Osteocyte (in vitro differentiated cells): ENCODE measurements at regions not wholly inside any gene's neighbourhood (a gene's known extent, or its start where the extent isn't known, plus 50 kb on each side); places are given as distances from the start of the nearest gene placed in this dataset.

Source experiments
- DNase-seq: peaks from one replicate; pipeline ENCODE4 v3.0.0; 2021; ENCODE audit warnings: mixed read lengths; ENCODE audit not compliant: unreplicated experiment; ENCODE audit errors: extremely low spot score
- H3K27ac Mint-ChIP-seq: one replicate; pipeline ENCODE4 v1.8.0; 2021; ENCODE audit warnings: mild to moderate bottlenecking, mixed read lengths; ENCODE audit not compliant: unreplicated experiment
- H3K27me3 Mint-ChIP-seq: one replicate; pipeline ENCODE4 v1.8.0; 2021; ENCODE audit warnings: mixed read lengths; ENCODE audit not compliant: unreplicated experiment
- H3K36me3 Mint-ChIP-seq: one replicate; pipeline ENCODE4 v1.8.0; 2021; ENCODE audit warnings: mixed read lengths; ENCODE audit not compliant: unreplicated experiment
- H3K4me1 Mint-ChIP-seq: one replicate; pipeline ENCODE4 v1.8.0; 2021; ENCODE audit warnings: mixed read lengths; ENCODE audit not compliant: unreplicated experiment
- H3K4me3 Mint-ChIP-seq: one replicate; pipeline ENCODE4 v1.8.0; 2021; ENCODE audit warnings: mild to moderate bottlenecking, moderate library complexity, mixed read lengths; ENCODE audit not compliant: unreplicated experiment
- H3K9me3 Mint-ChIP-seq: one replicate; pipeline ENCODE4 v1.8.0; 2021; ENCODE audit warnings: mixed read lengths; ENCODE audit not compliant: unreplicated experiment
- TF ChIP-seq, protein P1 (sequence below): fragments of 200-600 bp; sonication (generic); IDR thresholded peaks from 2 replicates; pipeline ENCODE4 v1.5.0; 2021; ENCODE audit warnings: antibody characterized with exemption, mild to moderate bottlenecking, moderate library complexity

DNA sequence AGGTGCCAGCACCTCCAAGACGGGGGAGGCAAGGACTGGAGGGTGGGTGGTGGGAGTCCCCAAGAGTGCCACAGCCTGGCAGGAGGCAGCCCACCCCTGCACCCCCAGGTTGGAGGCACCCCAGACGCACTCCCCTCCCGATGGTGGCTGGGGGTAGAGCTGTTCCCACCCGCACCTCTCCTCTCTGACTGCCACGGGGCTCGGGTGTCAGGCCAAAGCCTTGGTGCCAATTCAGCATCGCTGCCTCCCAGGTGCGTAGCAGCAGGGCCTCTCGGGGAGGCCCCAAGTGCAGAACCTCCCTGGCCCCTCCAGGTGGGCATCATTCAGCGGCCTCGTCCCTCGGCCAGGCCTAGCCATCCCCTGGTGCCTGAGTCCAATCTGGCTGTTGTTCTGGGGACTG is 81.1 kb downstream of the ENGASE start:
- no peaks in the 10 kb centered on the region for H3K9me3 Mint-ChIP-seq
- H3K27me3 Mint-ChIP-seq, result peaks cover 9% of the 10 kb centered on the region

DNA sequence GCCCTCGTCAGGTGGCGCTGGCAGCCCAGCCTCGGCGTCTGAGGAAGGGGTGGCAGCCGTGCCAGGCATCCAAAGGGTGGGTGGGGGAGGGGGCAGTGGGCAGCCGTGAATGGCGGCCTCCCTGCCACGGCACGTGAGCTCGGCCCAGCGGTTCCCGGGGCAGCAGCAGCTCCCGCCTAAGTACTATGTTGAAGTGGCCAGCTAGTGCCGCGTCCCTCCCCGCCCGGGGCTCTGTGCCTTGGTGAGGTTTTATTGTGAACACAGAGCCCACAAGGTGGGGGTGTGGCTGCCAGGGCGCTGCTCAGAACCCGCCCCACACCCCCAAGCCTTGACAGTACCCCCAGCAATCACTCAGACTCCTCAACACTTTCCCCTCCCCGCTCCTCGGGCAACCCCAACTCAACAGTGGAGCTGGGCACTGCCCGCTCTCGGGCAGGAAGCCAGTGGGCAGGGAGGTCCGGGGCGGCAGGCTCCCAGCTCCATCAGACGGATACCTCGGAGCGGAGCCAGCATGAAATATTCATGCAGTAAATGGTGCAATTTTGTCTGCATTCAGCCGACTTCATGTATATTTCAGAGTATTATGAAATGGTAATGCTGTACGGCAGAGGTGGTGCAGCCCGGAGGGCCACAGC is 80.4 kb downstream of the ENGASE start:
- TF ChIP-seq, protein P1, sequence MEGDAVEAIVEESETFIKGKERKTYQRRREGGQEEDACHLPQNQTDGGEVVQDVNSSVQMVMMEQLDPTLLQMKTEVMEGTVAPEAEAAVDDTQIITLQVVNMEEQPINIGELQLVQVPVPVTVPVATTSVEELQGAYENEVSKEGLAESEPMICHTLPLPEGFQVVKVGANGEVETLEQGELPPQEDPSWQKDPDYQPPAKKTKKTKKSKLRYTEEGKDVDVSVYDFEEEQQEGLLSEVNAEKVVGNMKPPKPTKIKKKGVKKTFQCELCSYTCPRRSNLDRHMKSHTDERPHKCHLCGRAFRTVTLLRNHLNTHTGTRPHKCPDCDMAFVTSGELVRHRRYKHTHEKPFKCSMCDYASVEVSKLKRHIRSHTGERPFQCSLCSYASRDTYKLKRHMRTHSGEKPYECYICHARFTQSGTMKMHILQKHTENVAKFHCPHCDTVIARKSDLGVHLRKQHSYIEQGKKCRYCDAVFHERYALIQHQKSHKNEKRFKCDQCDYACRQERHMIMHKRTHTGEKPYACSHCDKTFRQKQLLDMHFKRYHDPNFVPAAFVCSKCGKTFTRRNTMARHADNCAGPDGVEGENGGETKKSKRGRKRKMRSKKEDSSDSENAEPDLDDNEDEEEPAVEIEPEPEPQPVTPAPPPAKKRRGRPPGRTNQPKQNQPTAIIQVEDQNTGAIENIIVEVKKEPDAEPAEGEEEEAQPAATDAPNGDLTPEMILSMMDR, result no peak
- H3K4me1 Mint-ChIP-seq, result no peaks in the 10 kb centered on the region
- H3K27me3 Mint-ChIP-seq, result peaks cover 9% of the 10 kb centered on the region
- H3K27ac Mint-ChIP-seq, result no peak overlapping the region
- H3K9me3 Mint-ChIP-seq, result no peaks in the 10 kb centered on the region
- H3K36me3 Mint-ChIP-seq, result no peaks in the 10 kb centered on the region
- no peak overlapping the region for H3K4me3 Mint-ChIP-seq
- no peak for DNase-seq

More for the DNA sequence above, 81.1 kb downstream of the ENGASE start:
- DNase-seq, result no peak
- H3K36me3 Mint-ChIP-seq, result no peaks in the 10 kb centered on the region
- no peaks in the 10 kb centered on the region for H3K4me1 Mint-ChIP-seq
- H3K4me3 Mint-ChIP-seq, result no peak overlapping the region
- TF ChIP-seq, protein P1, result no peak
- H3K27ac Mint-ChIP-seq, result no peak overlapping the region

DNA sequence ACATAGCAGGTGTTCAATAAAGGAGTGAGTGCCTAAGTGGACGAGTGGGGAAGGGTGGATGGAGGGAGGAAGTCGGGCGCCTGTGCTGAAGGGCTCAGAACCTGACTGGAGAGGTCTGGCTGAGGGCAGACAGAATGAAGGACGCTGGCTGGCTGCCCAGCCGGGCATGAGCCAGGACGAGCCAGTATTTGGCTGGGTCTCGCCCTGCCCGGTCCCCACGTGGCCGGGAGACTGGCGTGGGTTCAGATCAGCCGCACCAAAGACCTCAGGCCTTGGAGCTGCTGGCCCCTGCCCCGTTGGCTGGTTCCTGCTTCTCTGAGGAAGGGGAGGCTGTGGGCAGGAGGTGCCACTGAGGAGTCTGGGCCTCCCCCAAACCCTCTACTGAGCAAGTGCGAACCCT is 79.8 kb downstream of the ENGASE start:
- no peak overlapping the region for H3K27ac Mint-ChIP-seq
- H3K4me3 Mint-ChIP-seq, result no peak overlapping the region
- TF ChIP-seq, protein P1, result no peak
- DNase-seq, result no peak
- no peaks in the 10 kb centered on the region for H3K9me3 Mint-ChIP-seq
- no peaks in the 10 kb centered on the region for H3K4me1 Mint-ChIP-seq
- no peaks in the 10 kb centered on the region for H3K36me3 Mint-ChIP-seq
- H3K27me3 Mint-ChIP-seq, result peaks cover 9% of the 10 kb centered on the region

DNA sequence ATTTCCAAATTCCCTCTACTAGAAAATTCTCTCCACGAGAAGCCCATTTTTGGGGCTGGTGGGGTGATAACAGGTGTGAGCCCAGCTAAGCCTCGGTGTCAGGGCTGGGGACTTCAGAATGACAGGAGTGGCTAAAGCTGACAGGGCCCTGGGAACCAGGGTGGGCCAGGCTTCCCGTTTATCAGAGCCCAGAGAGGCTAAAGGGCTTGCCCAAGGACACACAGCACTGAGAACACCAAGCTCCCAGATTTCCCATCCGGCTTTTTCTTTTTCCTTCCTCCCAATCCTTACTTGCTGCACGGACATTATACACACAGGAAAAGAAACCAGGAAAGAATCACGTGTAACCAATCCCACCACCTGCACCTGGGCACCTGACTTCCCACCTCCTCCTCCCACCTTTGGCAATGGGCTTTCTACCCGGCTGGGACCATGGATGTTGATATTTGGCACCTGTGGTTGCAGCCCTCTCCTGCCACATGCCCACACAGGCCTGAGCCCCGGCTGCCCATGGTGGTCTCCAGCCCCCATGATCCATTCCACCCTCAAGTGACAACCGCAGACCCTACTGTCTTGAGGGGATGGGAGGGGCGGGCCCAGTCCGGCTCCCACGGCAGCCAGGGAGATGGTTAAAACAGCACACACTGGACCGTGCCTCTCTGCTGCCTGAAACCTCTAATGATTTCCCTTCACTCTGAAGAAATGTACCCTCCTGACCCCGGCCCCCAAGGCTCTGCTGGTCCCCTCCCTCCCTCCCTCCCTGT is 78.9 kb downstream of the ENGASE start:
- no peak overlapping the region for H3K27ac Mint-ChIP-seq
- no peak for DNase-seq
- no peaks in the 10 kb centered on the region for H3K36me3 Mint-ChIP-seq
- TF ChIP-seq, protein P1, result no peak
- H3K9me3 Mint-ChIP-seq, result no peaks in the 10 kb centered on the region
- H3K4me1 Mint-ChIP-seq, result no peaks in the 10 kb centered on the region
- H3K27me3 Mint-ChIP-seq, result peaks cover 5% of the 10 kb centered on the region
- H3K4me3 Mint-ChIP-seq, result no peak overlapping the region

DNA sequence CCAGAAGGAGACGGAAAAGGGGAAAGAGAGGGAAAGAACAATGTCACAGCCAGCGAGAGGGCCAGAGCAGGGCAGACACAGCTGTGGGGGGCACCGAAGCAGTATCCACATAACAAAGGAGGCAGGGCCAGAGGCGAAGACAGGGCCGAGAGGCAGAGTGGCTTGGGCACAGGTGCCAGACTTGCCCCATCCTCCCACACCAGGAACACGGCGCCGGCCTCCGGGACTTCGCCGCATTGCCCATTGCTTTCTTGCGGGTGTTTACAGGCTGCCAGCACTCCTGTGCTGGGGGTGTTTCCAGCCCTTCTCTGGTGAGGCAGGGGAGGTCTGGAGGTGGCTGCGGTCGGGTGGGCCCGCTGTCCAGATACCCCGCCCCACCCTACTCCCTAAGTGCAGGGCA is 78.0 kb downstream of the ENGASE start:
- peaks cover 5% of the 10 kb centered on the region for H3K27me3 Mint-ChIP-seq
- no peak for DNase-seq
- H3K36me3 Mint-ChIP-seq, result no peaks in the 10 kb centered on the region
- H3K9me3 Mint-ChIP-seq, result no peaks in the 10 kb centered on the region
- H3K4me1 Mint-ChIP-seq, result no peaks in the 10 kb centered on the region
- H3K27ac Mint-ChIP-seq, result no peak overlapping the region
- no peak overlapping the region for H3K4me3 Mint-ChIP-seq
- TF ChIP-seq, protein P1, result no peak
